ENCODE measurements at regions not wholly inside any gene's neighbourhood (a gene's known extent, or its start where the extent isn't known, plus 50 kb on each side); places are given as distances from the start of the nearest gene placed in this dataset.

DNA sequence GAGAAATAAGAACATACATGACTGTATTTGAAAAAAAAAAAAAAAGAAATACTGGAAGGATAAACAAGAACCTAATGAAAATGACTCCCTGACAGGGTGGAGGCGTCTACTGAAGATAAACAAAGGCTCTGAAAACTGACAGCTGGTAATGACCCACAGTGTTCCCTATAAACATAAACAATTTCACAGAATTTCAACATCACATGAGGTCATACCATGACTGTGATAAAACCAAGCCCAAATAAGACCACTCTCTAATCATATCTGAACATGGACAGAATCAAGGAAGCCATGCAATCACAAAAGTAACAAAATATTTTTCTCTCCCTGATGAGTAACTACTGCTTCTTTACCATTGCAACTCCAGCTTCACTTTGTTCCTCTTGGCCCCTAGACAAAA is 159.3 kb downstream of the FAM124B start:
- TF ChIP-seq, protein P1, sequence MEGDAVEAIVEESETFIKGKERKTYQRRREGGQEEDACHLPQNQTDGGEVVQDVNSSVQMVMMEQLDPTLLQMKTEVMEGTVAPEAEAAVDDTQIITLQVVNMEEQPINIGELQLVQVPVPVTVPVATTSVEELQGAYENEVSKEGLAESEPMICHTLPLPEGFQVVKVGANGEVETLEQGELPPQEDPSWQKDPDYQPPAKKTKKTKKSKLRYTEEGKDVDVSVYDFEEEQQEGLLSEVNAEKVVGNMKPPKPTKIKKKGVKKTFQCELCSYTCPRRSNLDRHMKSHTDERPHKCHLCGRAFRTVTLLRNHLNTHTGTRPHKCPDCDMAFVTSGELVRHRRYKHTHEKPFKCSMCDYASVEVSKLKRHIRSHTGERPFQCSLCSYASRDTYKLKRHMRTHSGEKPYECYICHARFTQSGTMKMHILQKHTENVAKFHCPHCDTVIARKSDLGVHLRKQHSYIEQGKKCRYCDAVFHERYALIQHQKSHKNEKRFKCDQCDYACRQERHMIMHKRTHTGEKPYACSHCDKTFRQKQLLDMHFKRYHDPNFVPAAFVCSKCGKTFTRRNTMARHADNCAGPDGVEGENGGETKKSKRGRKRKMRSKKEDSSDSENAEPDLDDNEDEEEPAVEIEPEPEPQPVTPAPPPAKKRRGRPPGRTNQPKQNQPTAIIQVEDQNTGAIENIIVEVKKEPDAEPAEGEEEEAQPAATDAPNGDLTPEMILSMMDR (IDR thresholded peaks at IDR 0.05; ENCODE audit: low read length) = no peak
- TF ChIP-seq EZH2 (IDR thresholded peaks at IDR 0.05; ENCODE audit: borderline replicate concordance, low read length) = no peak

All from OCI-LY1 (cell line).